ENCODE measurements at regions not wholly inside any gene's neighbourhood (a gene's known extent, or its start where the extent isn't known, plus 50 kb on each side); places are given as distances from the start of the nearest gene placed in this dataset.

- Histone ChIP-seq H3K36me3 (ENCODE audit: control insufficient read depth, insufficient read depth, low read length) (no peaks in the 10 kb centered on the region), H3K27me3 (ENCODE audit: control insufficient read depth, insufficient read depth, low read length) (peaks cover 12% of the 10 kb centered on the region), H3K9me3 (ENCODE audit: control insufficient read depth, insufficient read depth, low read length) (no peaks in the 10 kb centered on the region), H3K27ac (ENCODE audit: low read length) (no peak overlapping the region), H3K4me3 (ENCODE audit: low read length) (no peak overlapping the region), H3K4me1 (ENCODE audit: control insufficient read depth, insufficient read depth, low read length) (peaks cover 16% of the 10 kb centered on the region)
- intact Hi-C loops (cut with micrococcal nuclease) = no loop called here
- no peaks in the 10 kb centered on the region for H3K9me3 Mint-ChIP-seq
- H3K27ac Mint-ChIP-seq = no peak overlapping the region
- 79% methylated on average over 6 of the region's 6 CpGs for WGBS (ENCODE audit: insufficient coverage)
- H3K27me3 Mint-ChIP-seq (ENCODE audit: low read depth in 2 of 2) = peaks cover 46 to 54% of the 10 kb centered on the region in 2 donors
- H3K36me3 Mint-ChIP-seq = no peaks in the 10 kb centered on the region
- no peak overlapping the region for H3K4me3 Mint-ChIP-seq
- no peak for DNase-seq
- no peak for TF ChIP-seq CTCF (IDR thresholded peaks at IDR 0.05)
- no peak for ATAC-seq
- H3K4me1 Mint-ChIP-seq = peaks cover 7% of the 10 kb centered on the region in 2 donors
Measured at GRCh38 chr15:70453238-70453637, 310.1 kb downstream of the UACA start.

GRCh38 chr15:70451821-70452653, 311.3 kb downstream of the UACA start:
- H3K4me3 Mint-ChIP-seq = no peak overlapping the region
- 55% methylated on average over 25 of the region's 26 CpGs for WGBS (ENCODE audit: insufficient coverage)
- peak in 1 of 2 donors; percentile 48 for DNase-seq
- no peak for ATAC-seq
- intact Hi-C loops (cut with micrococcal nuclease) = no loop called here
- peaks cover 12% of the 10 kb centered on the region for H3K27me3 ChIP-seq (ENCODE audit: control insufficient read depth, insufficient read depth, low read length)
- no peak overlapping the region for H3K4me3 ChIP-seq (ENCODE audit: low read length)
- H3K27ac Mint-ChIP-seq = no peak overlapping the region
- H3K27ac ChIP-seq (ENCODE audit: low read length) = no peak overlapping the region
- peaks cover 27% of the 10 kb centered on the region for H3K4me1 ChIP-seq (ENCODE audit: control insufficient read depth, insufficient read depth, low read length)
- H3K27me3 Mint-ChIP-seq (ENCODE audit: low read depth in 2 of 2) = peaks cover 55 to 61% of the 10 kb centered on the region in 2 donors
- H3K4me1 Mint-ChIP-seq = peaks cover 16 to 19% of the 10 kb centered on the region in 2 donors
- H3K36me3 Mint-ChIP-seq = no peaks in the 10 kb centered on the region
- H3K9me3 Mint-ChIP-seq = no peaks in the 10 kb centered on the region
- H3K36me3 ChIP-seq (ENCODE audit: control insufficient read depth, insufficient read depth, low read length) = no peaks in the 10 kb centered on the region
- no peak for TF ChIP-seq CTCF (IDR thresholded peaks at IDR 0.05)
- no peaks in the 10 kb centered on the region for H3K9me3 ChIP-seq (ENCODE audit: control insufficient read depth, insufficient read depth, low read length)

- H3K27me3 ChIP-seq (ENCODE audit: control insufficient read depth, insufficient read depth, low read length) = peaks cover 12% of the 10 kb centered on the region
- Mint-ChIP-seq H3K4me3 (no peak overlapping the region), H3K9me3 (no peaks in the 10 kb centered on the region), H3K27me3 (ENCODE audit: low read depth in 2 of 2) (peaks cover 46 to 61% of the 10 kb centered on the region in 2 donors), H3K4me1 (peaks cover 16 to 19% of the 10 kb centered on the region in 2 donors), H3K36me3 (no peaks in the 10 kb centered on the region), H3K27ac (no peak overlapping the region)
- no peak for DNase-seq
- no peak for ATAC-seq
- peaks cover 27% of the 10 kb centered on the region for H3K4me1 ChIP-seq (ENCODE audit: control insufficient read depth, insufficient read depth, low read length)
- TF ChIP-seq CTCF (IDR thresholded peaks at IDR 0.05) = no peak
- intact Hi-C loops (cut with micrococcal nuclease) = no loop called here
- H3K36me3 ChIP-seq (ENCODE audit: control insufficient read depth, insufficient read depth, low read length) = no peaks in the 10 kb centered on the region
- no peak overlapping the region for H3K4me3 ChIP-seq (ENCODE audit: low read length)
- 76% methylated on average over 3 of the region's 3 CpGs for WGBS (ENCODE audit: insufficient coverage)
- no peaks in the 10 kb centered on the region for H3K9me3 ChIP-seq (ENCODE audit: control insufficient read depth, insufficient read depth, low read length)
- no peak overlapping the region for H3K27ac ChIP-seq (ENCODE audit: low read length)
Measured at GRCh38 chr15:70450142-70450443, 313.3 kb downstream of the UACA start.
